HG02852 (cell line): ENCODE measurements at regions not wholly inside any gene's neighbourhood (a gene's known extent, or its start where the extent isn't known, plus 50 kb on each side); places are given as distances from the start of the nearest gene placed in this dataset.
"Not testable (repeated sequence)": the region's sequence is repeated elsewhere in the genome, so short reads cannot be mapped to it uniquely, and the experiment has no call there.

Experiments used
- ATAC-seq: cut with Tn5 transposase; IDR thresholded peaks from one replicate; pipeline ENCODE4 v1.9.1; 2021; ENCODE audit warnings: mild to moderate bottlenecking, moderate library complexity; ENCODE audit not compliant: unreplicated experiment

DNA sequence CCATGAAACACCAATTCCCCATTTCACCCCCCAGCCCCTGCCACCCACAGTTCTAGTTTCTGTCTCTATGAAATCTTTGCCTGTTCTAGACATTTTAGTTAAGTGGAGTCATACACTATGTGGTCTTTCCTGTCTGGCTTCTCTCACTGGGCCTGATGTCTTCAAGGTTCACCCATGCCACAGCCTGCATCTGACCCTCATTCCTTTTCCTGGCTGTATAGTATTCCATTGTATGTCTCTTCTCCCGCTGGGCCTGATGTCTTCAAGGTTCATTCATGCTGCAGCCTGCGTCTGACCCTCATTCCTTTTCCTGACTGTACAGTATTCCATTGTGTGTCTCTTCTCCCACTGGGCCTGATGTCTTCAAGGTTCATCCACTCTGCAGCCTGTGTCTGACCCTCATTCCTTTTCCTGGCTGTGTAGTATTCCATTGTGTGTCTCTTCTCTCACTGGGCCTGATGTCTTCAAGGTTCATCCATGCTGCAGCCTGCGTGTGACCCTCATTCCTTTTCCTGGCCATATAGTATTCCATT is 191.7 kb downstream of the CRLF2 start:
- no peak for ATAC-seq

DNA sequence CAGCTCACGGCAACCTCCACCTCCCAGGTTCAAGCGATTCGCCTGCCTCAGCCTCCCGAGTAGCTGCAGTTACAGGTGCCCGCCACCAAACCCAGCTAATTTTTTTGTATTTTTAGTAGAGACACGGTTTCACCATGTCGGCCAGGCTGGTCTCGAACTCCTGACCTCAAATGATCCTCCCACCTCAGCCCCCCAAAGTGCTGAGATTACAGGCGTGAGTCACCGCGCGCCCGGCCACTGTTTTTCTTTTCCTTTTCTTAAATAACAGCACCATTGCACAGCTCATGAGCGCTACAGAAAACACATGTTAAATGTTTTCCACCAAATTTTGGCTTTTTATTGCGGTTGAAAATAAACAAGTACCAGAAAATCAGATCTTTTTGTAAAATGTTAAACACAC is 195.5 kb downstream of the CRLF2 start:
- not testable (repeated sequence) for ATAC-seq

DNA sequence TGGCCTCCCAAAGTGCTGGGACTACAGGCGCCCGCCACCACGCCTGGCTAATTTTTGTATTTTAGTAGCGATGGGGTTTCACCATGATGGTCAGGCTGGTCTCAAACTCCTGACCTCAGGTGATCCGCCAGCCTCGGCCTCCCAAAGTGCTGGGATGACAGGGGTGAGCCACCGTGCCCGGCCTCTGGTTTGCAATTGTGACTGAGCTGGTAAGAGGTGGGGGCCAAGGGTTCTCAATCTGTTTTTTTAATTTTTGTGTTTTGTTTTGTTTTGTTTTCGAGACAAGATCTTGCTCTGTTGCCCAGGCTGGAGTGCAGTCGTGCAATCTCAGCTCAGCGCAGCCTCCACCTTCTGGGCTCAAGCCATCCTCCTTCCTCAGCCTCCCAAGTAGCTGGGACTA is 196.2 kb downstream of the CRLF2 start:
- not testable (repeated sequence) for ATAC-seq

DNA sequence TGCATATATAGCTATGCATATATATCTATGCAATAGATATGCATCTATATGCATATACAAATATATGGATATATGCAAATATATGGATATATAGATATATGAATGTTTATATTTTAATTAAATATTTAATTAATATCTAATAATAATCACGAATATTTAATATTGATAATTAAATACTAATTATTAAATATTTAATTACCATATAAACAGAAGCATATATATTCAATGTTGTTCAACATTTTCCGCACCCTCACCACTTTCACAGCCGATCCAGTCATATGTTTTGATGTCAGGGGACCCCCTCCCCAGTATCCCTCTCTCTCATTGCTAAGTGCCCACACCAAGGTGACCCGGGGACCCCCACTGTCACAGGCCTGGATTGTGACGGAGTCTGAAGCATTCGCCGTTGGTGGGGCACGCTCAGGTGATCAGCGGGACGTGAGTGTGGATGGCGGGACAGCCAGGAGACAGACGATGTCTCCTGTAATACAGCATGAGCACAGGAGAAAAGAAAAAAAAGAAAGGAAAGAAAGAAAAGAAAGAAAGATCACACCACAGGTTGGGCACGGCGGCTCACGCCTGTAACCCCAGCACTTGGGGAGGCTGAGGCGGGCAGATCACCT is 199.7 kb downstream of the CRLF2 start:
- ATAC-seq: no peak

GRCh38 chrX:1011691-1012283 is 200.7 kb downstream of the CRLF2 start:
- ATAC-seq: no peak

- ATAC-seq: no peak
Measured at GRCh38 chrX:1009771-1010170, 202.7 kb downstream of the CRLF2 start.

GRCh38 chrX:1006156-1006730 is 206.2 kb downstream of the CRLF2 start:
- no peak for ATAC-seq

- no peak for ATAC-seq
Measured at GRCh38 chrX:1002611-1003010, 209.8 kb downstream of the CRLF2 start.

GRCh38 chrX:997631-998137 is 214.8 kb downstream of the CRLF2 start:
- ATAC-seq: no peak

DNA sequence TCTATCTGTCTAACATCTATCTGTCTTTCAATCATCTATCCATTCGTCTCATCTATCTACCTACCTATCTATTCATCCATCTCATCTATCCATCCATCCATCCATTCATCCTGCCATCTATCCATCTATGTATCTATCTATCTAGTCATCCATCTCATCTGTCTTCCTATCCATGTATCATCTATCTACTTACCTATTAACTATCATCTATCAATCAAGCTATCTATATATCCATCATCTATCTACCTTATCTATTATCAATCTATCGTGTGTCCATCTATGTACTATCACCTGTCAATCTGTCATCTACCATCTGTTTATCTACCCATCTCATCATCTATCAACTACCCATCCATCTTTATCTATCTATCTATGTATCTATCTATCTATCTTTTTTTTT is 217.7 kb downstream of the CRLF2 start:
- ATAC-seq: no peak

DNA sequence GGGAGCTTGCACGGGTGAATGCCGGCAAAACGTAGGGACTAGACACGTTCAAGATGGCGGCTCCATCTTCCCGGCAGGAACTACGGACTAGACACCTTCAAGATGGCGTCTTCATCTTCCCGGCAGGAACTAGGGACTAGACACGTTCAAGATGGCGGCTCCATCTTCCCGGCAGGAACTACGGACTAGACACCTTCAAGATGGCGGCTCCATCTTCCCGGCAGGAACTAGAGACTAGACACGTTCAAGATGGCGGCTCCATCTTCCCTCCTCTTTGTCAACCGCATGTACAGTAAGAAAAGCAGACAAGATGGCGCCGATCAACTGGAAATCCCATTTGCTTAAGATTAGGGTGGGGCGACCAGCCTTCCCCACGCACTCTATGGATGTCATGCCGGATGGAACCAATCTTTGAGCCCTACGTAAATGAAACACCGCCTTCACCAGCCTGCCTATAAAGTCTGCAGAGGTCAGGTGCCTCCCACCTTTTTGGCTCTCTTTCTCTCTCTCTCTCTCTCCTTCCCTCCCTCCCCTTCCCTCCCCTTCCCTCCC is 222.4 kb downstream of the CRLF2 start:
- ATAC-seq: peak; percentile 96

- not testable (repeated sequence) for ATAC-seq
Measured at GRCh38 chrX:988530-988929, 223.9 kb downstream of the CRLF2 start.

DNA sequence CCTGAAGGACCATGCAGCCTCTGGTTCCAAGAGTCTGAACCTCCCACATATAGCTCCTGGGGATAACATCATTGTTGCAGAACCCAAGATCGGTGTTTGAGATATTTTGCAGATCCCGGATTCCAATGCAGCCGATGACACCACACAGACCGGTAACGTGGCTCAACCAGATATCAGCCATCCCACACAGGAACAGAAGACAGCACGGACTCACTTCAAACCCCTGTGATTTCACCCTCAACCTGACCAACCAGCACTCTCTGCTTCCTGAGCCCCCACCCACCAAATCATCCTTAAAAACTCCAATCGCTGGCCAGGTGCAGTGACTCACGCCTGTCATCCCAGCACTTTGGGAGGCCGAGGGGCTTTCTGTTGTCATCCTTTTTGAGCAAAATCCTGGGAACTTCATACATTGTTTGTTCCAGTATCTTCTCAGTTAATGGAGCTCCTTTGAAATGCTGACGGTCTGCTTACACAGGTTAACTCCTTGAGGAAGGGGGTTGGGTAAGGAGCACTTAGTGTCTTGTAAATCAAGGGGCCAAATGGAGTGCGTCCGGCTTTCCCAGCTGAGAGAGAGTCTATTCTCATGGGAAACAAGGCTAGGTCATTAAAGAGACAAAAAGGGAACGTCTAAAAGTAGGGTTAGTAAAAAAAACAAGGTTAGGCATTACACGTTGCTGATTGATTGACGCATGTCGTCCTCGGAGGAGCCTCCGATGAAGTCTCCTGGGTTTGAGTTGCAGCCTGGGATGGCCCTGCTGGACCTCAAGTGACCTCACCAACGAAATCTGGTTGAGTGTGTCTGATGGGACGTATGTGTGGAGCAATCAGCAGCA is 230.4 kb downstream of the CRLF2 start:
- ATAC-seq: no peak

DNA sequence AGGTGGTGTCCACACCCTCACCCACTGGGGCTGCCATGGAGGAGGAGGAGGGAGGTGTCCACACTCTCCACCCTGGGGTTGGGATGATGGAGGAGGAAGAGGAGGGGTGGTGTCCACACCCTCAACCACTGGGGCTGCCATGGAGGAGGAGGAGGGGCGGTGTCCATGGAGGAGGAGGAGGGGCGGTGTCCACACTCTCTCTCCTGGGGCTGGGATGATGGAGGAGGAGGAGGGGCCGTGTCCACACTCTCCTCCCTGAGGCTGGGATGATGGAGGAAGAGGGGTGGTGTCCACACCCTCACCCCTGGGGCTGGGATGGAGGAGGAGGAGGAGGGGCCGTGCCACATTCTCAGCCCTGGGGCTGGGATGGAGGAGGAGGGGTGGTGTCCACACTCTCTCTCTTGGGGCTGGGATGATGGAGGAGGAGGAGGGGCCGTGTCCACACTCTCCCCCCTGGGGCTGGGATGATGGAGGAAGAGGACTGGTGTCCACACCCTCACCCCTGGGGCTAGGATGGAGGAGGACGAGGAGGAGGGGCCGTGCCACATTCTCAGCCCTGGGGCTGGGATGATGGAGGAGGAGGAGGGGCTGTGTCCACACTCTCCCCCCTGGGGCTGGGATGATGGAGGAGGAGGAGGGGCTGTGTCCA is 231.7 kb downstream of the CRLF2 start:
- ATAC-seq: no peak

DNA sequence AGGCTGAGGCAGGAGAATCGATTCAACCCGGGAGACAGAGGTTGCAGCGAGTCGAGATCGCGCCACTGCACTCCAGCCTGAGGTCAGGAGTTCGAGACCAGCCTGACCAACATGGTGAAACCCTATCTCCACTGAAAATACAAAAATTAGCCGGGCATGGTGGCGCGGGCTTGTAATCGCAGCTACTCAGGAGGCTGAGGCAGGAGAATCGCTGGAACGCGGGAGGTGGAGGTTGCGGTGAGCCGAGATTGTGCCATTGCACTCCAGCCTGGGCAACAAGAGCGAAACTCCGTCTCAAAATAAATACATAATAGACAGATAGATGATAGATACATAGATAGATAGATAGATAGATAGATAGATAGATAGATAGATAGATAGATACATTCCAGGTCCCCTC is 233.3 kb downstream of the CRLF2 start:
- not testable (repeated sequence) for ATAC-seq

GRCh38 chrX:973010-973632 is 239.3 kb downstream of the CRLF2 start:
- ATAC-seq: no peak

DNA sequence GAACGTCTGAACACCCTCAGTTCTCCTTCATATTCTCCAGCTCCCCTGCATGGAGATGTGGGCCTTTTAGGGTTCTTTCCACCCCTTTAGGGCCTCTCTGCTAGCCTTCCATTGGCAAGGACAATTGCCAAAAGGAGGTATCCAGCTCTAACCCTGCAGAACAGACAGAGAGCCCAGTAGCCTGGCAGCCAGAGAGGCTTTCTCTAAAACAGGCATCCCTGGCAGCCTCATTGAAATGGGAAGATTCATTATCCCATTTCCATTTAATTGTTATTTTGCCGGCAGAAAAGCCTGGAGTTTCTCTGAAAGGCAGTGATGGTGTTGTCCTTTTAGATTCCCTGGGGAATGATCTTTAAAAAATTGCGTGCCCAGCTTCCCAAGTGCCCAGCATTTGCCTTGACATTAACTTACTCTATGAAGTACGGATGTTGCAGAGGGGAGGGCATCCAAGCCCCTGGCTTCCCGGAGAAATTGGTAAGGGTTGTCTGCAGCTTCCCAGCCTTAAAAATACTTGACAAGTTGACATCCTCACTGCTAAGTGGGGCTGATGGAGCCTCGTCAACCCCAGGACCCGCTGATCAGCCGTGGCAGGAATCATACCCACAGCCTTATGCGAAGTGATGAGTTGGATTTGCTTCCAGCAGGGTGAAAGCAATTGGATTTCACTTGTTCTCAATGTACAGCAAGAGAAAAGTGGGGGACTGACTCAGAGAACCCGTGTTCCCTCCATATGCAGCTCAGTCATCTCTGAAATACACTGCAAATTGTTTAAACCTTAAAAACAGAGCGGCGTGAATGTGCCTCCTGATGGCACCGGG is 244.1 kb downstream of the CRLF2 start:
- no peak for ATAC-seq

DNA sequence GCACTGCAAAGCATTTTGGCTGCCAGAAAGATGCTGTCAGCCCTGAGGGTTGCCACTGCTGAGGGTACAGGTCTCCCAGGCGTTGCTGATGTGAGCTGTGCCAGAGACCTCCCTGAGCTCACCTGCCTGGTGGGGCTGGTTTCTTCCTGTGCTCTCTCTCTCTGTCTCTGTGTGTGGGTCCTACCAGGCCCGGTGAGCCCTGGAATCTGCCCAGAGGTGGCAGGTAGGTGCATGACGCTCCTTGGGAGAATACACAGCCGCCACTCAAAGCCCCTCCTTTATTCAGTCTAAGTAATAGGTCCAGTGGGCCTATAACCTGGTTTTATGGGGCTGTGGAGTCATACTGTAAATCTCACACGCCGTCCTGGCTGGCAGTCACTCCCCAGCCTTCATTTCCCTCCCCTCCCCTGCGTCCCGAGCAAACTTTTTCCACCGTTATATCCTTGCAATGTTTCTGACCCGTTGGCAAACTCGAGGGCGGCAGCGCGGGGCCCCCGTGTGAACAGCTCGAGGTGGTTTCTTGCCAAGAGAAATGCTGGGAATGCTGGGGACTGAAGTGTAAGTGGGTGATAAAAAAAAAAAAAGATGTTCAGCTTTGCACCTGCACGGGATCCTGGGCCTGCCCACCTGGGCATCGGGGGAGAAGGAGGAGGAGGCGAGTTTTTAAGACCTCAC is 245.9 kb downstream of the CRLF2 start:
- no peak for ATAC-seq
